BLaER1 treated with 17β-estradiol and CSF1 and Interleukin-3, amounts not matched to agents 10 nM and 100 nM (cell line): ENCODE measurements at regions not wholly inside any gene's neighbourhood (a gene's known extent, or its start where the extent isn't known, plus 50 kb on each side); places are given as distances from the start of the nearest gene placed in this dataset.

Experiments
- H3K27ac ChIP-seq, 11 experiments: shearing (Covaris generic); formaldehyde crosslinking; 2 replicates each; pipeline ENCODE4 v1.8.1; 2022
- H3K27me3 ChIP-seq, 11 experiments: shearing (Covaris generic); formaldehyde crosslinking; 2 replicates each; pipeline ENCODE4 v1.8.1; 2022
- H3K36me3 ChIP-seq, 11 experiments: shearing (Covaris generic); formaldehyde crosslinking; 2 replicates each; pipeline ENCODE4 v1.8.1; 2022
- H3K4me1 ChIP-seq, 10 experiments: shearing (Covaris generic); formaldehyde crosslinking; 2 replicates each; pipeline ENCODE4 v1.8.1; 2022
- H3K4me2 ChIP-seq, 11 experiments: shearing (Covaris generic); formaldehyde crosslinking; 2 replicates each; pipeline ENCODE4 v1.8.1; 2022
- H3K4me3 ChIP-seq, 10 experiments: shearing (Covaris generic); formaldehyde crosslinking; 2 replicates each; pipeline ENCODE4 v1.8.1; 2022
- H3K9ac ChIP-seq, 11 experiments: shearing (Covaris generic); formaldehyde crosslinking; 2 replicates each; pipeline ENCODE4 v1.8.1; 2022
- H3K9me3 ChIP-seq, 11 experiments: shearing (Covaris generic); formaldehyde crosslinking; replicated peaks in 1 of 11; 2 replicates each; pipeline ENCODE4 v1.8.1; 2022
- H4K20me1 ChIP-seq, 11 experiments: shearing (Covaris generic); formaldehyde crosslinking; 2 replicates each; pipeline ENCODE4 v1.8.1; 2022
- Cebpa-rat ChIP-seq, 11 experiments: shearing (Covaris generic); IDR thresholded peaks; 2 replicates each; pipeline ENCODE4 v1.8.1; 2022

DNA sequence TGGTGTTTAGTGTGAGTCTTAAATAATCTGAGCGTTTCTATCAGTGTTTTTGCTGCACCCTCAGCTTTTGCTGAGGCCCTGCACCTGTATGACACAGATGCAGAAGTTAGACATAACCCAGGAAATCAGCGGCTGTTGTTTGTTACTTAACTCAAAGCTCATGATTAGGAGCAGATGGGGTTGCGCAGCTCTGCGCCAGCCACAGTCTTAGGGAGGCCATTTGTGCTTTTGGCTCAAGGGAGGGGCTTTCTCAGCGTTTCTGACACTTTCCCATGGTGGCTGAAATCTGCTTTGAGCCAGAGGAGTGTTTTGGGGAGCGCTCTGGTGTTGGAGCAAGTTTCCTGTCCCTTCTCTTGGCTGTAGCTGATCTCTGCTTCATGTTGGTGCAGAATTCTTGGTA is 433.8 kb downstream of the NAF1 start:
- Histone ChIP-seq H3K36me3 (no peaks in the 10 kb centered on the region), H3K9me3 (no peaks in the 10 kb centered on the region), H3K27me3 (no peaks in the 10 kb centered on the region), H3K4me1 (no peaks in the 10 kb centered on the region), H3K4me3 (no peak overlapping the region), H3K27ac (no peak overlapping the region), H4K20me1 (no peaks in the 10 kb centered on the region), H3K9ac (no peak overlapping the region), H3K4me2 (no peak overlapping the region)
- TF ChIP-seq Cebpa-rat (IDR thresholded peaks at IDR 0.05) = no peak

DNA sequence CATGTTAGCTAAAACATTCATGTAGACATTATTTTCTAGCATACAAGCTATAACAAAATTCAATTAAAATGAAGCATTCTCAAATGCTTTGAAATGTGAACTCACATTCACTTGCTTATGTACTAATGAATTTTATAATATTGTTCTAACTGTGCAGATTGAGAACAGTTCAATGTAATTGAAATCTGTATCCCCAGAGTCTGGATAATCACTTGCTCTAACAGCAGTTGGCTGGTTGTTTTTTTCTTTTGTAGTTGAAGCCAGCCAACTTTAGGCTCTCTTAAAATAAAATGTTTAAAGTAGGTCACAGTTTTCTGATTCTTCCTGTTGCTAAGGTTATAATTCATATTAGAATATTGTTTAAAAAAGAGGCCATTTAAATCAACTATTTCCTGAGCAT is 438.9 kb downstream of the NAF1 start:
- Histone ChIP-seq H3K27me3 (no peaks in the 10 kb centered on the region), H3K4me3 (no peak overlapping the region), H3K9ac (no peak overlapping the region), H3K9me3 (no peaks in the 10 kb centered on the region), H3K27ac (no peak overlapping the region), H4K20me1 (no peaks in the 10 kb centered on the region), H3K36me3 (no peaks in the 10 kb centered on the region), H3K4me1 (no peaks in the 10 kb centered on the region), H3K4me2 (no peak overlapping the region)
- no peak for TF ChIP-seq Cebpa-rat (IDR thresholded peaks at IDR 0.05)

DNA sequence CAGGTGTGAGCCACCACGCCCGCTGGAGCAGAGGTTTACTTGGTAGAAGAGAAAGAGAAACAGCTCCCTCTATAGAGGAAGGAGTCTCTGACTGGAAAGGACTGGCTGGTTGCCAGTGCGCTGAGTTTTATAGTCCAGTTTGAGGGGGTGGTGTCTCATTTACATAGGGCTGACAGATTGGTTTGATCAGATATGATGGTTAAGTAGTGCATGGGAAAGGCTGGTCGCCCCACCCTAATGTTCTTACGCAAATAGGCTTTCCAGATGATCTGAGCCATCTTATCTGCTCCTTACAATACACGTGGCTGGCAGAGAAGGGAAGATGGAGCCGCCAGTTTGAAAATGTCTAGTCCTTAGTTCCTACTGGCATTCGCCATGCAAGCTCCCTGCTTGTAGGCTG is 439.5 kb downstream of the NAF1 start:
- no peak for TF ChIP-seq Cebpa-rat (IDR thresholded peaks at IDR 0.05)
- no peaks in the 10 kb centered on the region for H3K4me1 ChIP-seq
- no peaks in the 10 kb centered on the region for H3K27me3 ChIP-seq
- no peak overlapping the region for H3K9ac ChIP-seq
- H3K9me3 ChIP-seq = no peaks in the 10 kb centered on the region
- H3K27ac ChIP-seq = no peak overlapping the region
- no peaks in the 10 kb centered on the region for H4K20me1 ChIP-seq
- no peaks in the 10 kb centered on the region for H3K36me3 ChIP-seq
- no peak overlapping the region for H3K4me2 ChIP-seq
- H3K4me3 ChIP-seq = no peak overlapping the region

DNA sequence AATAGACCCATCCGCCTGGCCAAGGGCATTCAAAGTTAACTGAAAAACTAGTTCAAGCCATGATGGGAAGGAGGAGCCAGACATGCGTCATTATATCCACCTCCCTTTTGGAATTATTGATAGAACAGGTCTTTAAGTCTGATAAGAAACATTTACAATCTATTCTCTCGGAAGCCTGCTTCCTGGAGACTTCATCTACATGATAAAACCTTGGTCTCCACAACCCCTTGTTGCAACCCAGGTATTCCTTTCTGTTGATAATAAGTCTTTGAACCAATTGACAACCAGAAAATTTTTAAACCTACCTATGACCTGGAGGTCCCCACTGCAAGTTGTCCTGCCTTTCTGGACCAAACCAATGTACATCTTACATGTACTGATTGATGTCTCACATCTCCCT is 451.3 kb downstream of the NAF1 start:
- no peak overlapping the region for H3K4me2 ChIP-seq
- no peaks in the 10 kb centered on the region for H3K27me3 ChIP-seq
- no peaks in the 10 kb centered on the region for H3K36me3 ChIP-seq
- H3K9ac ChIP-seq = no peak overlapping the region
- H4K20me1 ChIP-seq = no peaks in the 10 kb centered on the region
- no peak overlapping the region for H3K4me3 ChIP-seq
- no peak overlapping the region for H3K27ac ChIP-seq
- TF ChIP-seq Cebpa-rat (IDR thresholded peaks at IDR 0.05) = no peak
- H3K9me3 ChIP-seq = no peaks in the 10 kb centered on the region
- no peaks in the 10 kb centered on the region for H3K4me1 ChIP-seq

DNA sequence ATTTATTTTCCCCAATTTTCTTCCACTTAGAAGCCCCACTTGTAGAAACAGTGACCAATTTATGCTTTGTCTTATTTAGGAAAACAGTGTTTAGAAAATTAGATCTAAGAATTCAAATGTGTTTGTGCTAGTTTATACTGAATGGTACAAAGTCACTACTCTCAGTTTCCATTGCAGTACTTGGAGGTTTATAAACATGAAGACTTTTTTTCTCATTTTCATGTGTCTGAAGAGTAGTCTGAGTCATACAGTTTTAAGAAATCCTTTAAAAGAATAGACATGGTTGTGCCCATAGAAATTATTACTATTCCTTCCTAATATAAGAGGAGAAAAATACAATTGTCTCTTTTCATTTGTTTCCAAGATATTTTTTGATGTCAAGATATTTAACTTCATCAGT is 458.7 kb downstream of the NAF1 start:
- Histone ChIP-seq H3K9me3 (0 out of 22 replicates have a peak, but pooled peaks cover 0 to 4% (median 0%) of the 10 kb centered on the region in 11 experiments), H3K27ac (no peak overlapping the region), H3K36me3 (no peaks in the 10 kb centered on the region), H3K4me3 (no peak overlapping the region), H4K20me1 (no peaks in the 10 kb centered on the region), H3K4me2 (no peak overlapping the region), H3K4me1 (peaks cover 5 to 21% (median 11%) of the 10 kb centered on the region in 10 experiments; a peak in 17 of 20 replicates), H3K27me3 (no peaks in the 10 kb centered on the region), H3K9ac (no peak overlapping the region)
- no peak for TF ChIP-seq Cebpa-rat (IDR thresholded peaks at IDR 0.05)

DNA sequence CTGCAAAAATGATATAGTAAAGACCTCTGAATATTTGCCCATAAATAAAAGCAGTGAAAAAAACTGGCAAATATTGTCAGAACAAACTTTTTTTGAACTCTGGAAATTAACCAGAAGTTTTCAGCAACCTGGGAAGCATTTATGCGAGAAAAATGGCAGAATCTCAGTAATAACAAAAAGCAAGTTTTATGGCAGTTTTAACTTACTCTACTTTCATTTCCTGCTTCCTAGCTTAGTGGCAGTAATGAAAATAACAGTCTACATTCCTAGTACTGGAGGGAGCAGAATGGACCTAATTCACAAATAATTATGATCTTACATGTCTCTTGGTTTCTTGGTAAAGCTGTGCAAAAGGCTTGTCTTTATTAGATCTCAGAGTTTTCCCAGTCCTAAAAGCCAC is 460.1 kb downstream of the NAF1 start:
- no peaks in the 10 kb centered on the region for H3K27me3 ChIP-seq
- no peak overlapping the region for H3K4me3 ChIP-seq
- peaks cover 5 to 21% (median 11%) of the 10 kb centered on the region in 10 experiments; a peak in 17 of 20 replicates for H3K4me1 ChIP-seq
- TF ChIP-seq Cebpa-rat (IDR thresholded peaks at IDR 0.05) = no peak
- H4K20me1 ChIP-seq = no peaks in the 10 kb centered on the region
- H3K9me3 ChIP-seq = 0 out of 22 replicates have a peak, but pooled peaks cover 0 to 4% (median 0%) of the 10 kb centered on the region in 11 experiments
- H3K27ac ChIP-seq = peak overlapping the region in 5 of 11 experiments; percentile 6 to 53 (median 36); a peak in 6 of 22 replicates
- H3K36me3 ChIP-seq = no peaks in the 10 kb centered on the region
- peak overlapping the region in 10 of 11 experiments; percentile 19 to 53 (median 39); a peak in 15 of 22 replicates for H3K4me2 ChIP-seq
- H3K9ac ChIP-seq = no peak overlapping the region

DNA sequence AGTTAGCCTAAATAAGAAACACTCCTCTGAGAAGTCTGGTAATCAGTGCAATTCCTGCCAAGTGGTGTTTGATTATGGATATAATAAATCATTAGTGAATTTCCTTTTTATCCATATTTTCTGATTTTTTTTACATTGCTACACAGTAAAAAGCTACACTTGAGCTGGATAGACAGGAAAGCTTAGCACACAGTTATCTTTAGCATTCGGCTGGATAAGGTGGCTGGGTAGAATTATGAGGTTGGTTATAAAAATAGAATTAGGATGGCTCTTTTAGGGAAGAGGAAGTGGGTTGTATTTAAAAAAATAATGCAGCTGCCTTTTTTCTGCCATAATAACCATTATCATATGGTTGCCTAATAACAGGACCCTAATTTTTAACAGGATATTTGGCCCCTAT is 460.6 kb downstream of the NAF1 start:
- Histone ChIP-seq H3K9me3 (0 out of 22 replicates have a peak, but pooled peaks cover 0 to 4% (median 0%) of the 10 kb centered on the region in 11 experiments), H3K4me1 (peaks cover 5 to 21% (median 11%) of the 10 kb centered on the region in 10 experiments; a peak in 17 of 20 replicates), H3K27ac (peak overlapping the region in 5 of 11 experiments; percentile 6 to 53 (median 36); a peak in 7 of 22 replicates), H4K20me1 (no peaks in the 10 kb centered on the region), H3K4me2 (peak overlapping the region; percentile 19 to 53 (median 37); a peak in 16 of 22 replicates), H3K36me3 (no peaks in the 10 kb centered on the region), H3K27me3 (no peaks in the 10 kb centered on the region), H3K9ac (no peak overlapping the region), H3K4me3 (no peak overlapping the region)
- TF ChIP-seq Cebpa-rat (IDR thresholded peaks at IDR 0.05) = no peak

DNA sequence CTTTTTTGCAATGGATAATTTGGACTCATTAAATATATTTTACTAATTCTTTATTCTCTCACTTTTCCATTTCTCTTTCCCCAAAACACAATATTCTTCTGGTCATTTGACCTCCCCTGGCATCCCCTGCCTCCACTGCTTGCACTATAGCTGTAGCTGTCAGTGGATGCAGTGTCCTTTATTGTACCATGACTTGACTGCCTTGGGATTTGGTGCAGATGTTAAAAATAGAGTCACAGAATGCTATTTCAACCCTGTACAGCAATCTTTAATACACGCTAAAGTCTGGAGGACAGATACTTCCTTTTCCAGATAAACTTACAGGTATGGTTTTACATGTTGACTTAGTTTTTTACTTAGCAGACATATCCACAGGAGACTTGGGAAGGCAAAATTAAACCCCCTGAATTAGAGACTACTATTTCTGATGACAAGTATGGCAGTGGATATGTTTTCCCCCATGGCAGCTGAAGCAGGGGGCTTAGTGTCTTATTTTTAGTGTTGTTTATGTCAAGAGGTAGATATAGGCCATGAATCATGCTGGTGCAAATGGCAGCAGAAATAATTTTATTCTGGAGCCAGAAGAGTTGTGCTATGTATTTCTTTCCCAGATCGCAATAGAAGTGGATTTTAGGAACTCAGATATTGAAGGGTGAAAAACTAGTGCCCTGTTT is 461.4 kb downstream of the NAF1 start:
- H3K4me1 ChIP-seq = peaks cover 5 to 21% (median 11%) of the 10 kb centered on the region in 10 experiments; a peak in 17 of 20 replicates
- no peaks in the 10 kb centered on the region for H3K36me3 ChIP-seq
- no peak overlapping the region for H3K27ac ChIP-seq
- H3K9ac ChIP-seq = no peak overlapping the region
- H3K4me2 ChIP-seq = 0 out of 22 replicates have a peak overlapping the region, but pooled peaks of 1 of the 11 experiments have one; percentile 30
- H3K9me3 ChIP-seq = 0 out of 22 replicates have a peak, but pooled peaks cover 0 to 4% (median 0%) of the 10 kb centered on the region in 11 experiments
- H4K20me1 ChIP-seq = no peaks in the 10 kb centered on the region
- H3K27me3 ChIP-seq = no peaks in the 10 kb centered on the region
- H3K4me3 ChIP-seq = no peak overlapping the region
- TF ChIP-seq Cebpa-rat (IDR thresholded peaks at IDR 0.05) = no peak

DNA sequence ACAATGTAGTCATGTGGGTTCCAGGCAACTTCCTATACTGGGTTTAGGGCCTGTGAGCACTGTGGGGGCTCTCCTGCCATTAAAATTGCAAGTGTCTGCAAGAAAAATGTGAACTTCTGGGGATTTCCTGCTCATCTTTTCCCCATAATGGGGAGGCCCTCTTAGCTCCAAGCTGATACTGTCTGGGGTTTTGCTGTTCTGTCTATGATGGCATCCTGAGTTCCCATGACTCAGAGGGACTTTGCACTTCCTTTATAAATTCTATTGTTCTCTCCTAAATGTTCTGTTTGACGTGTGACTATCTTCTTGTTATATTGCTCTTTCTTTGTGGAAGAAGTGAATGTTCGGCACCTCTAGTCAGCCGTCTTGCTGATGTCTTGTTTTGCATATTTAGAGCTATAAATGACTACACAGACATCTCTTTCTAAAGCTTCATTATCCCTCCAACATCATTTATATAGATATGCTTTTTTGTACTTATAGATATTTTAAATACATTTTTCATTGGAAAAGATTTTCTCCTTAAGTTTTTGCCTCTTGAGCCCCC is 465.8 kb downstream of the NAF1 start:
- no peak overlapping the region for H3K9ac ChIP-seq
- H3K27ac ChIP-seq = no peak overlapping the region
- H3K27me3 ChIP-seq = no peaks in the 10 kb centered on the region
- H3K4me2 ChIP-seq = no peak overlapping the region
- no peak for TF ChIP-seq Cebpa-rat (IDR thresholded peaks at IDR 0.05)
- no peak overlapping the region for H3K4me3 ChIP-seq
- H3K9me3 ChIP-seq = no peaks in the 10 kb centered on the region
- H3K4me1 ChIP-seq = peaks cover under 1 to 8% (median 4%) of the 10 kb centered on the region in 10 experiments; a peak in 16 of 20 replicates
- H3K36me3 ChIP-seq = no peaks in the 10 kb centered on the region
- H4K20me1 ChIP-seq = no peaks in the 10 kb centered on the region
